ENCODE measurements at regions not wholly inside any gene's neighbourhood (a gene's known extent, or its start where the extent isn't known, plus 50 kb on each side); places are given as distances from the start of the nearest gene placed in this dataset.

GRCh38 chr14:51356381-51356780 is 116.3 kb downstream of the TMX1 start (continued):
- TF ChIP-seq, protein P1, sequence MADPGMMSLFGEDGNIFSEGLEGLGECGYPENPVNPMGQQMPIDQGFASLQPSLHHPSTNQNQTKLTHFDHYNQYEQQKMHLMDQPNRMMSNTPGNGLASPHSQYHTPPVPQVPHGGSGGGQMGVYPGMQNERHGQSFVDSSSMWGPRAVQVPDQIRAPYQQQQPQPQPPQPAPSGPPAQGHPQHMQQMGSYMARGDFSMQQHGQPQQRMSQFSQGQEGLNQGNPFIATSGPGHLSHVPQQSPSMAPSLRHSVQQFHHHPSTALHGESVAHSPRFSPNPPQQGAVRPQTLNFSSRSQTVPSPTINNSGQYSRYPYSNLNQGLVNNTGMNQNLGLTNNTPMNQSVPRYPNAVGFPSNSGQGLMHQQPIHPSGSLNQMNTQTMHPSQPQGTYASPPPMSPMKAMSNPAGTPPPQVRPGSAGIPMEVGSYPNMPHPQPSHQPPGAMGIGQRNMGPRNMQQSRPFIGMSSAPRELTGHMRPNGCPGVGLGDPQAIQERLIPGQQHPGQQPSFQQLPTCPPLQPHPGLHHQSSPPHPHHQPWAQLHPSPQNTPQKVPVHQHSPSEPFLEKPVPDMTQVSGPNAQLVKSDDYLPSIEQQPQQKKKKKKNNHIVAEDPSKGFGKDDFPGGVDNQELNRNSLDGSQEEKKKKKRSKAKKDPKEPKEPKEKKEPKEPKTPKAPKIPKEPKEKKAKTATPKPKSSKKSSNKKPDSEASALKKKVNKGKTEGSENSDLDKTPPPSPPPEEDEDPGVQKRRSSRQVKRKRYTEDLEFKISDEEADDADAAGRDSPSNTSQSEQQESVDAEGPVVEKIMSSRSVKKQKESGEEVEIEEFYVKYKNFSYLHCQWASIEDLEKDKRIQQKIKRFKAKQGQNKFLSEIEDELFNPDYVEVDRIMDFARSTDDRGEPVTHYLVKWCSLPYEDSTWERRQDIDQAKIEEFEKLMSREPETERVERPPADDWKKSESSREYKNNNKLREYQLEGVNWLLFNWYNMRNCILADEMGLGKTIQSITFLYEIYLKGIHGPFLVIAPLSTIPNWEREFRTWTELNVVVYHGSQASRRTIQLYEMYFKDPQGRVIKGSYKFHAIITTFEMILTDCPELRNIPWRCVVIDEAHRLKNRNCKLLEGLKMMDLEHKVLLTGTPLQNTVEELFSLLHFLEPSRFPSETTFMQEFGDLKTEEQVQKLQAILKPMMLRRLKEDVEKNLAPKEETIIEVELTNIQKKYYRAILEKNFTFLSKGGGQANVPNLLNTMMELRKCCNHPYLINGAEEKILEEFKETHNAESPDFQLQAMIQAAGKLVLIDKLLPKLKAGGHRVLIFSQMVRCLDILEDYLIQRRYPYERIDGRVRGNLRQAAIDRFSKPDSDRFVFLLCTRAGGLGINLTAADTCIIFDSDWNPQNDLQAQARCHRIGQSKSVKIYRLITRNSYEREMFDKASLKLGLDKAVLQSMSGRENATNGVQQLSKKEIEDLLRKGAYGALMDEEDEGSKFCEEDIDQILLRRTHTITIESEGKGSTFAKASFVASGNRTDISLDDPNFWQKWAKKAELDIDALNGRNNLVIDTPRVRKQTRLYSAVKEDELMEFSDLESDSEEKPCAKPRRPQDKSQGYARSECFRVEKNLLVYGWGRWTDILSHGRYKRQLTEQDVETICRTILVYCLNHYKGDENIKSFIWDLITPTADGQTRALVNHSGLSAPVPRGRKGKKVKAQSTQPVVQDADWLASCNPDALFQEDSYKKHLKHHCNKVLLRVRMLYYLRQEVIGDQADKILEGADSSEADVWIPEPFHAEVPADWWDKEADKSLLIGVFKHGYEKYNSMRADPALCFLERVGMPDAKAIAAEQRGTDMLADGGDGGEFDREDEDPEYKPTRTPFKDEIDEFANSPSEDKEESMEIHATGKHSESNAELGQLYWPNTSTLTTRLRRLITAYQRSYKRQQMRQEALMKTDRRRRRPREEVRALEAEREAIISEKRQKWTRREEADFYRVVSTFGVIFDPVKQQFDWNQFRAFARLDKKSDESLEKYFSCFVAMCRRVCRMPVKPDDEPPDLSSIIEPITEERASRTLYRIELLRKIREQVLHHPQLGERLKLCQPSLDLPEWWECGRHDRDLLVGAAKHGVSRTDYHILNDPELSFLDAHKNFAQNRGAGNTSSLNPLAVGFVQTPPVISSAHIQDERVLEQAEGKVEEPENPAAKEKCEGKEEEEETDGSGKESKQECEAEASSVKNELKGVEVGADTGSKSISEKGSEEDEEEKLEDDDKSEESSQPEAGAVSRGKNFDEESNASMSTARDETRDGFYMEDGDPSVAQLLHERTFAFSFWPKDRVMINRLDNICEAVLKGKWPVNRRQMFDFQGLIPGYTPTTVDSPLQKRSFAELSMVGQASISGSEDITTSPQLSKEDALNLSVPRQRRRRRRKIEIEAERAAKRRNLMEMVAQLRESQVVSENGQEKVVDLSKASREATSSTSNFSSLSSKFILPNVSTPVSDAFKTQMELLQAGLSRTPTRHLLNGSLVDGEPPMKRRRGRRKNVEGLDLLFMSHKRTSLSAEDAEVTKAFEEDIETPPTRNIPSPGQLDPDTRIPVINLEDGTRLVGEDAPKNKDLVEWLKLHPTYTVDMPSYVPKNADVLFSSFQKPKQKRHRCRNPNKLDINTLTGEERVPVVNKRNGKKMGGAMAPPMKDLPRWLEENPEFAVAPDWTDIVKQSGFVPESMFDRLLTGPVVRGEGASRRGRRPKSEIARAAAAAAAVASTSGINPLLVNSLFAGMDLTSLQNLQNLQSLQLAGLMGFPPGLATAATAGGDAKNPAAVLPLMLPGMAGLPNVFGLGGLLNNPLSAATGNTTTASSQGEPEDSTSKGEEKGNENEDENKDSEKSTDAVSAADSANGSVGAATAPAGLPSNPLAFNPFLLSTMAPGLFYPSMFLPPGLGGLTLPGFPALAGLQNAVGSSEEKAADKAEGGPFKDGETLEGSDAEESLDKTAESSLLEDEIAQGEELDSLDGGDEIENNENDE (IDR thresholded peaks at IDR 0.05; ENCODE audit: insufficient replicate concordance, low read length), result no peak
- TF ChIP-seq RFX5 (IDR thresholded peaks at IDR 0.05; ENCODE audit: borderline replicate concordance, low read depth, low read length) (no peak), RBBP5 (IDR thresholded peaks at IDR 0.05; ENCODE audit: borderline replicate concordance, low read depth, low read length) (no peak), GABPA (IDR thresholded peaks at IDR 0.05; ENCODE audit: borderline replicate concordance, insufficient read depth, low read length) (no peak), POU5F1 (IDR thresholded peaks at IDR 0.05; ENCODE audit: low read depth, low read length) (no peak), POLR2AphosphoS5 (IDR thresholded peaks at IDR 0.05; ENCODE audit: low read depth, low read length) (no peak), RXRA (IDR thresholded peaks at IDR 0.05; ENCODE audit: insufficient read depth, low read depth, low read length) (no peak)

Measured in H1 (cell line).